HG02973 (cell line): ENCODE measurements at regions not wholly inside any gene's neighbourhood (a gene's known extent, or its start where the extent isn't known, plus 50 kb on each side); places are given as distances from the start of the nearest gene placed in this dataset.

Experiments used
- ATAC-seq: cut with Tn5 transposase; IDR thresholded peaks from one replicate; pipeline ENCODE4 v1.9.1; 2021; ENCODE audit warnings: moderate library complexity; ENCODE audit not compliant: unreplicated experiment

DNA sequence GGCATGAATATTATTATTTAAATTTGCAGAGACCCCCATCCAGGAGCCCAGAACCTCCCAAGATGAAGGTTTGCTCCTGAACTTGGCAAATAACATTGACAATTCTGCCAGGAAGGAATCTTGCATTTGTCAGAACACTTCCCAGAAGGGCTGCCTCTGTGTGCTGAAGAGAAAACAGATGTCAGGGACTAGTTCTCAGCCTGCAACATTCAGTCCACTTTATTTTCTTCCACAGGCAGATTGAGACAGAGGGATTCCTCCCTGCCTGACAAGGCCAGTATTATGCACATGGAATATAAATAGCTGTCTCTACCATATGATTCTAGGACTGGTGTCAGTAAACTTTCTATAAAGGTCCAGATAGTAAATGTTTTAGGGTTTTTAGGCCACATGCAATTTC, 171.5 kb upstream of the SIX2 start:
- ATAC-seq = no peak

DNA sequence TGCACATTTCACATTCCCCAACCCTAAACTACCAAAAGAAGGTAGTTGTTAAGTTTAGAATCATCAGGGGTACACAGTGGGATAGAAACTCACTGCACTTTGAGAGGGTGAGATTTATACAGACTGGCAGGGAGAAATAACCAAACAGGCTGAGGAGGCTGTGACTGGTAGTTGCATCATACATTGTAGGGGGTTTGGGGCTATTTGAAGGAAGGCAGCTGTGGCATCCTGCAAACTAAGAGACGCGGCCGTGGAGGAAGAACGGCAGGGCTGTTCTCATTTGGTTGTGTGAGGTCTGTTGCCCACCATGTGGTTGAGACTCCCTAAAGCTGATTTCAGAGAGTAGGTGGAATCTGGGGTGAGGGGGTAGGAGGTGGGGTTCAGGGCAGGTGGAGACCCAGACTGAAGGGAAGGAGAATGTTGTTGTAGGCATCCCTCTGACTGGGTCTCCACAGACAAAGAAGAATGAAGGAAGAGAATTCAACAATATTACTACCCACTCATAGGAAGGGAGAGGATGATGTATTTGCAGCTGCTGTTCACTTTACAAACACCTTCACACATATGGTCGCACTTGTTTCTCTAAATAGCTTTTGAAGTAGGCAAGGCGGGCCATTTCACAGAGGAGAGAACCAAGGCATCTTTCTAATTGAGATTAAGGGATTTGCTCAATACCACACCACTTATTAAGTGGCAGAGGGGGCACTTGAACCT, 170.9 kb upstream of the SIX2 start:
- ATAC-seq = no peak

GRCh38 chr2:45178854-45179253, 169.6 kb upstream of the SIX2 start:
- no peak for ATAC-seq

- no peak for ATAC-seq
Observed at GRCh38 chr2:45178359-45178758, 169.1 kb upstream of the SIX2 start.

GRCh38 chr2:45177870-45178269, 168.6 kb upstream of the SIX2 start:
- ATAC-seq = no peak

- no peak for ATAC-seq
Observed at GRCh38 chr2:45176390-45176789, 167.1 kb upstream of the SIX2 start.

DNA sequence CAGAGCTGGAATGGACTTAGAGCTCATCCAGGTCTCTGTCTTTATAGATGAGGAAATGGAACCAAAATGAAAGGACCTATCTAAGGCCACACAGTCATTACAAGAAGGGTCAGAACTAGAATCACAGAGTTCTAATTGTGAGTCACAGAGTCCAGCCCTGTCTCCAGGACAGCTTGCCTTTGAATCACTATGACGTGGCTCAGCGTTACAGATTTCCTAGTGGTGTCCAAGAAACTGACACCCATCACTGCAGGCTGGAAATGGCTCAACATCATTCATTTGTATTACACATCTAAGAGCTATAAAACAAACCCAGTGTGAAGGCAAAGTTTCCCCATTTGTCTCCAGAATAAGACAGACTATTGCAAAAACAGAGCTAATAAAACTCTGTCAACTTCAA, 164.3 kb upstream of the SIX2 start:
- ATAC-seq = no peak

- no peak for ATAC-seq
Observed at GRCh38 chr2:45172760-45173392, 163.6 kb upstream of the SIX2 start.

DNA sequence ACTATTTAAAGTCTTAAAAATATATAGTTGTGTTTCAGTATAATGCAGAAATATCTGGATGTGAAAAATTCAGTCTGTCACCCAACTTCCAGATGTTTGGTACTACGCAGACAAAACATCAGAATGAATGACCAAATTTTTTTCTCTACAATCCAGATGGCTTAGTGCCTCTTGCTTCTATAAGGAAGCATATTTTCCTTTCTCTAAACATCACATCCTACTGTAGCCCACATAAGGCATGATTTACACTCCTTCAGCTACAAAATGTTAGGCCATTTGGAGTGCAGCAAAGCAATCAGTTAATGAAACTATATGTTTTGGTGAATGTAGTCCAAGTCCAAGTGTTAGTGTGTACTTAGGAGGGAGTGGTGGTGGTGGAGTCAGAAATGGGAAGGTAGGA, 162.9 kb upstream of the SIX2 start:
- ATAC-seq = no peak

DNA sequence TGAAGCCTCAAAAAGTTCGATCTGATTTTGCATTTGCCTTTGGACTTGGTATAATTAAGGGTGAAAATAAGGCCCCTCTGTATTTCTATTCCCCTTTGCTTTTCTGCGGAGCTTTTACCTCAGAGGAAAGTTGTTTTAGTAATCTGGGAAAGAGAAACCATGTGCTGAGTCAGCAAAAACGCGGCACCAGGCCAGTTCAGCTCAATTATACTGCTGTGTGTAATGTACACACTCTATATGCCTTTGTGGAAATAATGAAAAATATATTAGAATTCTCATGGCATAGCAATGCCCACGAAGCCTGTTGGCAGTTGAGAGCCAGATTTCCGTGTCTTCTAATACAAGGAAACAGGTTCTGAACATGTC, 161.9 kb upstream of the SIX2 start:
- no peak for ATAC-seq

DNA sequence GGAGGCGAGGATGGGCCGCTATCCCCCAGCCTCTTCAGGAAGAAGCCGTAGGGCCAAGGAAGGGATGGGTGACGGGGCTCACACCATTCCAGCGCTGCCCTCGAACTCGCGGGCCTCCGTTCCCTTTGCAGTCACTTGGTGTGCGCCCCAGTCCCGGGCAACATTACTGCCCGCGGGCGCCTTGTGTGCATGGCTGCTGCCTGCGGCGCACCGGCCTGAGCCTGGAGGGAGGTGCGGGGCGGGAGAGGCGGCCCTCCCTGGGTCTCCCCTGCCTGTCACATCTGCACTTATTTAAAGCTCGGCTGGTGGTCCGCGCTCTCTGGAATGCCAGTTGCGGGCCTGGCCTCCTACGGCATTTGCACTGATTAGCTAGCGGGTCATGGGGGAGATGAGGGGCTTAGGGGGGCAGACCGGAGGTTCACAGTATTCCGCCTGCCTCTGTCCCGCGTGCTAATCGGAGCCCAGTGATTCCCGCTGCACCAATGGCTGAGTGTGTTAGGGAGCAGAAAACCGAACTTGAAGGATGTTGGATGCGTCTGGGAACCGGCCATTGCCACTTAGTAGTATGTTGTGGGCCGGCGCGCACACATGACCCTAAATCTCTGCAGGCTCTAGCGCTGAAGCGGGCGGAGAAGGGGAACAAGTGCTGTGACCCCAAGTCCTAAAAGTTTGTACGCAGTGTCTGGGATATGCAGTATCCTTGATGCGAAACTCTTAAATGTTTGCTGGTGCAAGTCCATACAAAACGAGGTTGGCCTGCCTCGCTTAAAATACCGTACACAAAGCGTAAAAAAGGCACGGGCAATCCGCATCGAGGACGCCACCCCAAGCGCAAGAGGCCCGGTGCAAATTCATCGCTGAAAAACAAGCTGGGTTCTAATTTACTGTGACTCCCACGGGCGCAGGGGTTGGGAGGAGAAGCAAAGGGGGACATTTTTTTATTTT, 161.2 kb upstream of the SIX2 start:
- ATAC-seq = no peak

- ATAC-seq = no peak
Observed at GRCh38 chr2:45169339-45170190, 160.3 kb upstream of the SIX2 start.

DNA sequence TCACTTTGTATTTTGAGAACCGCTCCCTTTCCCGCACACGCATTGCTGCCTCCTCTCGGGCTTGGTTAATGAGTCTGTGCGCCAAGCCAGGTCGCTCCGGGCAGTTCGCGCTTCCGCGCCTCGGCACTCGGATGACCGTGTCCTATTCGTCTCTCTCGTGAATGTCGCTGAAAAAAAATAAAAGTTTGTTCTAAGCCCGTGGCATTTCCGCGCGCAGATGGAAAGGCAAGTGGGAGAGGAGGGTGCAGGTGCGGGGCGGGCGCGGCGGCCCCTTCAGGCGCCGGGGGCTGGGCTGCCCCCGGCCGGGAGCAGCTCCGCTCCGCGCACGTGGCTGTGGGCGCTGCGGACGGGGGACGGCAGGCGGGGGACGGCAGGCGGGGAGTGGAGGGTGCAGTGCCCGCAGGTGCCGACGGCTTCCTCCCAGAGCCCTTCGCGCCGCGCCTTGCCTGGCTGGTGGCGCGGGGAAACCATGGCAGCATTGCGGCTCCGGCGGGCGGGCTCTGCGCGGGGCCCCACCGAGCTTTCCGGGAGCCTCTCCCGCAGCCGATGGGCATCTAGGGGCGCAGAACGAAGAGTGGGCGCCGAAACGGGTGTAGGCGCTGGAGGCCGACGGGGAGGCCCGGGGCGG, 159.6 kb upstream of the SIX2 start:
- ATAC-seq = no peak

DNA sequence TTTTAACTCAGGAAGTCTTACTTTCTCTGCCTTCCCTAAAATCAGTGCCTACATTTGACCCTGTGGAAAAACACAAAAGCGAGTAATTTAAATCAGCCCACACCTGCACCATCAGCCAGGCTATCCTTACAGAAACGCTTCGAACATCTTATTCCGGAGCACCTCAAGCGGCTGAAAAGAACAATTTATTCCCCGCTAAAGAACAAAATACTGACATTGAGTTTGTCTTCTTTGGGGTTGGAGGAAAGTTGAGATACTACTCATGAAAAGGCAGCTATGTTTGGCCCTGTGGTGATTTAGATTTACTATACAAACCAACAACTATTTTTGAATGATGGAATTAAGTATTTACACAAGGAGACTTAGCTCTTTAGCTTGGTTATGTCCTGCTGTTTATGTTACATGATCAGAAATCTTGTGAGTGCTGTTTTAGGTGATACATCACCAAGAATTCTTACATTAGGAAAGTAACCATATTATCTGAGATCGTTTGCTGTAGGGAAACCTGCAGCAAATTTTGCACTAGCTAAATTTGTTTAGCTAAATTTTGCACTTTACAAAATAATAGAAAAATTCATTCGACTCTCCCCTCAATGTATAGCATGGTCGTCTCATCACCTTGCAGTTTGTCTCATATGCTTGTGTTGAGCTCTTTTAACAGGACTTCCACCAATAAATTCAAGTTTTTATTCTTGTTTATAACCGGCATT, 158.8 kb upstream of the SIX2 start:
- no peak for ATAC-seq

GRCh38 chr2:45166229-45166890, 157.1 kb upstream of the SIX2 start:
- ATAC-seq = no peak

GRCh38 chr2:45162711-45163110, 153.5 kb upstream of the SIX2 start:
- ATAC-seq = no peak

DNA sequence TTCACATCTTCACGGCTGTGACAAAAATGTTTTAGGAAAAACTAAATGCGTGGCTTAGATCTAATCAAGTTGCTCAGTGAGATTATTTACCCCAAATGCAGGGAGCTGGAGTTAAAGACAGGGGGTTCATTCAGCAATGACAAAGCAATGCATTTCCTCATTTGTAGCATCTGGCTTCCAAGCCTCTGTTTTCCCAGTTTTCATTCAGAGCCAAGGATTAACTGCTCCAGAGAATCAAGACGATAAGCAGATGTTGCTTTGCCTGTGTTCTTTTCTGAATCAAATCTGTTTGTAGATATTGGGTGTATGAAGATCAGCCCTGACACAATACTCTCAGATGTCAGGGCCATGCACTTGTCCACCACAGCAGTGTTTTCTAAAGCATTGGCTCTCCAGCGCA, 147.4 kb upstream of the SIX2 start:
- no peak for ATAC-seq

- ATAC-seq = no peak
Observed at GRCh38 chr2:45154606-45155155, 145.4 kb upstream of the SIX2 start.

GRCh38 chr2:45154144-45154543, 144.9 kb upstream of the SIX2 start:
- no peak for ATAC-seq
